ENCODE measurements at regions not wholly inside any gene's neighbourhood (a gene's known extent, or its start where the extent isn't known, plus 50 kb on each side); places are given as distances from the start of the nearest gene placed in this dataset.

GRCh38 chr11:25432376-25432775 lies 899.6 kb upstream of the ANO3 start:
- no peak overlapping the region for H3K9ac ChIP-seq
- H3K4me2 ChIP-seq = no peak overlapping the region
- H3K9me2 ChIP-seq = no peaks in the 10 kb centered on the region
- no peak for DNase-seq
- H3K27me3 ChIP-seq (ENCODE audit: insufficient read depth) = no peaks in the 10 kb centered on the region
- POLR2A ChIA-PET = no interaction called here
- H2AFZ ChIP-seq (ENCODE audit: low read depth) = no peak overlapping the region
- no peak overlapping the region for H3K4me3 ChIP-seq (ENCODE audit: low read depth in 2 of 2, low read length in 1 of 2)
- no peaks in the 10 kb centered on the region for H3K9me3 ChIP-seq
- no peaks in the 10 kb centered on the region for H3K36me3 ChIP-seq (replicated peaks in 1 of 2; ENCODE audit: control insufficient read depth in 1 of 2, insufficient read depth in 2 of 2, low read length in 1 of 2)
- H3F3A ChIP-seq (replicated peaks; ENCODE audit: insufficient read depth) = no peaks in the 10 kb centered on the region
- 40% methylated on average over 2 of the region's 2 CpGs for WGBS (ENCODE audit: low lambda C conversion rate)
- H3K79me2 ChIP-seq (ENCODE audit: insufficient read depth) = no peaks in the 10 kb centered on the region
- no peaks in the 10 kb centered on the region for H3K4me1 ChIP-seq (ENCODE audit: control insufficient read depth in 1 of 2, insufficient read depth in 2 of 2, low read depth in 1 of 2, low read length in 1 of 2)
- H4K20me1 ChIP-seq (ENCODE audit: insufficient read depth) = no peaks in the 10 kb centered on the region
- TF ChIP-seq FOXM1 (IDR thresholded peaks at IDR 0.05; ENCODE audit: low read depth) = no peak
- CTCF ChIA-PET = no interaction called here
- no peak overlapping the region for H3K27ac ChIP-seq (ENCODE audit: low read depth in 2 of 2, low read length in 1 of 2)

- no peaks in the 10 kb centered on the region for H3K79me2 ChIP-seq (ENCODE audit: insufficient read depth)
- ChIA-PET CTCF (no interaction called here), POLR2A (no interaction called here)
- WGBS (ENCODE audit: low lambda C conversion rate) = 34% methylated on average over 1 of the region's 1 CpG
- no peaks in the 10 kb centered on the region for H3K9me3 ChIP-seq
- no peaks in the 10 kb centered on the region for H3K36me3 ChIP-seq (replicated peaks in 1 of 2; ENCODE audit: control insufficient read depth in 1 of 2, insufficient read depth in 2 of 2, low read length in 1 of 2)
- no peaks in the 10 kb centered on the region for H3K4me1 ChIP-seq (ENCODE audit: control insufficient read depth in 1 of 2, insufficient read depth in 2 of 2, low read depth in 1 of 2, low read length in 1 of 2)
- no peak overlapping the region for H3K4me2 ChIP-seq
- DNase-seq = no peak
- no peak overlapping the region for H2AFZ ChIP-seq (ENCODE audit: low read depth)
- no peaks in the 10 kb centered on the region for H3K9me2 ChIP-seq
- no peak overlapping the region for H3K27ac ChIP-seq (ENCODE audit: low read depth in 2 of 2, low read length in 1 of 2)
- no peak overlapping the region for H3K4me3 ChIP-seq (ENCODE audit: low read depth in 2 of 2, low read length in 1 of 2)
- no peaks in the 10 kb centered on the region for H3F3A ChIP-seq (replicated peaks; ENCODE audit: insufficient read depth)
- H3K9ac ChIP-seq = no peak overlapping the region
- TF ChIP-seq POLR2AphosphoS5 (IDR thresholded peaks at IDR 0.05; ENCODE audit: low read depth, low read length) (no peak), EP300 (IDR thresholded peaks at IDR 0.05; ENCODE audit: borderline replicate concordance in 1 of 2, low read depth in 1 of 2, low read length in 1 of 2) (no peak)
- H3K27me3 ChIP-seq (ENCODE audit: insufficient read depth) = no peaks in the 10 kb centered on the region
- H4K20me1 ChIP-seq (ENCODE audit: insufficient read depth) = no peaks in the 10 kb centered on the region
These were observed 896.7 kb upstream of the ANO3 start for GRCh38 chr11:25435197-25435596.

- POLR2A ChIA-PET = no interaction called here
- H4K20me1 ChIP-seq (ENCODE audit: insufficient read depth) = no peaks in the 10 kb centered on the region
- no peak overlapping the region for H3K27ac ChIP-seq (ENCODE audit: low read depth in 2 of 2, low read length in 1 of 2)
- no peaks in the 10 kb centered on the region for H3K79me2 ChIP-seq (ENCODE audit: insufficient read depth)
- TF ChIP-seq, protein P1, sequence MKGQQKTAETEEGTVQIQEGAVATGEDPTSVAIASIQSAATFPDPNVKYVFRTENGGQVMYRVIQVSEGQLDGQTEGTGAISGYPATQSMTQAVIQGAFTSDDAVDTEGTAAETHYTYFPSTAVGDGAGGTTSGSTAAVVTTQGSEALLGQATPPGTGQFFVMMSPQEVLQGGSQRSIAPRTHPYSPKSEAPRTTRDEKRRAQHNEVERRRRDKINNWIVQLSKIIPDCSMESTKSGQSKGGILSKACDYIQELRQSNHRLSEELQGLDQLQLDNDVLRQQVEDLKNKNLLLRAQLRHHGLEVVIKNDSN (IDR thresholded peaks at IDR 0.05; ENCODE audit: borderline replicate concordance, low read depth) = no peak
- TF ChIP-seq TEAD4 (IDR thresholded peaks at IDR 0.05; ENCODE audit: borderline replicate concordance, insufficient read depth) = no peak
- no peak for TF ChIP-seq ELF1 (IDR thresholded peaks at IDR 0.05)
- no peak for TF ChIP-seq RCOR1 (IDR thresholded peaks at IDR 0.05; ENCODE audit: low read length)
- no peak for TF ChIP-seq POLR2AphosphoS5 (IDR thresholded peaks at IDR 0.05; ENCODE audit: low read depth, low read length)
- TF ChIP-seq SIN3A (IDR thresholded peaks at IDR 0.05; ENCODE audit: borderline replicate concordance, low read depth, low read length) = no peak
- no peak for TF ChIP-seq RAD21 (IDR thresholded peaks at IDR 0.05; ENCODE audit: low read length)
- no peak for TF ChIP-seq SMC3 (IDR thresholded peaks at IDR 0.05; ENCODE audit: low read depth, low read length)
- no peak for TF ChIP-seq RXRA (IDR thresholded peaks at IDR 0.05; ENCODE audit: borderline replicate concordance, low read depth)
- no peak for TF ChIP-seq FOXM1 (IDR thresholded peaks at IDR 0.05; ENCODE audit: low read depth)
- no peak for TF ChIP-seq FOXJ3 (CRISPR knock-in tag; IDR thresholded peaks at IDR 0.05)
- no peak for TF ChIP-seq FOSL2 (IDR thresholded peaks at IDR 0.05; ENCODE audit: borderline replicate concordance, low read depth)
- no peak for TF ChIP-seq GATA2 (CRISPR knock-in tag; IDR thresholded peaks at IDR 0.05)
- no peak for TF ChIP-seq EZH2phosphoT487 (IDR thresholded peaks at IDR 0.05; ENCODE audit: borderline replicate concordance, low read depth)
- TF ChIP-seq IRF3 (IDR thresholded peaks at IDR 0.05; ENCODE audit: low read depth, low read length) = no peak
- no peak for TF ChIP-seq JUND (IDR thresholded peaks at IDR 0.05)
- TF ChIP-seq, protein P2, sequence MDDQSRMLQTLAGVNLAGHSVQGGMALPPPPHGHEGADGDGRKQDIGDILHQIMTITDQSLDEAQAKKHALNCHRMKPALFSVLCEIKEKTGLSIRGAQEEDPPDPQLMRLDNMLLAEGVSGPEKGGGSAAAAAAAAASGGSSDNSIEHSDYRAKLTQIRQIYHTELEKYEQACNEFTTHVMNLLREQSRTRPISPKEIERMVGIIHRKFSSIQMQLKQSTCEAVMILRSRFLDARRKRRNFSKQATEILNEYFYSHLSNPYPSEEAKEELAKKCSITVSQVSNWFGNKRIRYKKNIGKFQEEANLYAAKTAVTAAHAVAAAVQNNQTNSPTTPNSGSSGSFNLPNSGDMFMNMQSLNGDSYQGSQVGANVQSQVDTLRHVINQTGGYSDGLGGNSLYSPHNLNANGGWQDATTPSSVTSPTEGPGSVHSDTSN (IDR thresholded peaks at IDR 0.05) = no peak
- no peak for TF ChIP-seq NFIC (IDR thresholded peaks at IDR 0.05; ENCODE audit: borderline replicate concordance)
- no peak for TF ChIP-seq NRF1 (IDR thresholded peaks at IDR 0.05; ENCODE audit: low read depth, low read length)
- no peak for TF ChIP-seq YY1 (IDR thresholded peaks at IDR 0.05; ENCODE audit: low read depth)
- no peaks in the 10 kb centered on the region for H3K9me2 ChIP-seq
- no peak for DNase-seq
- no peaks in the 10 kb centered on the region for H3K4me1 ChIP-seq (ENCODE audit: control insufficient read depth in 1 of 2, insufficient read depth in 2 of 2, low read depth in 1 of 2, low read length in 1 of 2)
- H2AFZ ChIP-seq (ENCODE audit: low read depth) = no peak overlapping the region
- H3K27me3 ChIP-seq (ENCODE audit: insufficient read depth) = no peaks in the 10 kb centered on the region
- H3K36me3 ChIP-seq (replicated peaks in 1 of 2; ENCODE audit: control insufficient read depth in 1 of 2, insufficient read depth in 2 of 2, low read length in 1 of 2) = no peaks in the 10 kb centered on the region
- CTCF ChIA-PET = no interaction called here
- H3K9me3 ChIP-seq = no peaks in the 10 kb centered on the region
- no peak overlapping the region for H3K4me3 ChIP-seq (ENCODE audit: low read depth in 2 of 2, low read length in 1 of 2)
- no peak overlapping the region for H3K4me2 ChIP-seq
- WGBS (ENCODE audit: low lambda C conversion rate) = 18% methylated on average over 2 of the region's 2 CpGs
- no peak overlapping the region for H3K9ac ChIP-seq
- H3F3A ChIP-seq (replicated peaks; ENCODE audit: insufficient read depth) = no peaks in the 10 kb centered on the region
These were observed 895.6 kb upstream of the ANO3 start for GRCh38 chr11:25436326-25436725.

Data from SK-N-SH (cell line).